GM19043 (cell line): ENCODE measurements at regions not wholly inside any gene's neighbourhood (a gene's known extent, or its start where the extent isn't known, plus 50 kb on each side); places are given as distances from the start of the nearest gene placed in this dataset.

Experiments used
- ATAC-seq: cut with Tn5 transposase; IDR thresholded peaks from one replicate; pipeline ENCODE4 v1.9.1; 2021; ENCODE audit warnings: low read depth; ENCODE audit not compliant: unreplicated experiment

- no peak for ATAC-seq
Measured at GRCh38 chr7:22008087-22008486, 62.4 kb upstream of the CDCA7L start.

- ATAC-seq = no peak
Measured at GRCh38 chr7:22005151-22005550, 59.5 kb upstream of the CDCA7L start.

DNA sequence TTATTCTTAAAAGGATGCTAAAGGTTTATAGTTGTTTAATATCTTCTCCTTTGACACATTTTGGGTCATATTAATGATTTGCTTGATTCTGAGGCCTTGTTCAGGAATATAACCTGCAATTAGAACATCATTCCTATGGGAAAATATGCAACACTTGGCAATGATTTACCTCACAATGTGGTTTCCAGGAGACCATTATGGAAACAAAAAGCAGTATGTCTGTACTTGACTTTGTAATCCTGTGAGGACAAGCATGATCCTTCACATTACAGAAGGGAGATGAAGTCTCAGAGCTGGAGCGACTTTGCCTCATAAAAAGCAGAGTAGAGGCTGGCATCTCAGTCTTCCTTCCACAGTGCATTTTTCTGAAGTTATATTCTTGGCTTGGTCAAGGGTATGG lies 57.0 kb upstream of the CDCA7L start:
- no peak for ATAC-seq

GRCh38 chr7:22001345-22002004 lies 55.8 kb upstream of the CDCA7L start:
- peak; percentile 64 for ATAC-seq

DNA sequence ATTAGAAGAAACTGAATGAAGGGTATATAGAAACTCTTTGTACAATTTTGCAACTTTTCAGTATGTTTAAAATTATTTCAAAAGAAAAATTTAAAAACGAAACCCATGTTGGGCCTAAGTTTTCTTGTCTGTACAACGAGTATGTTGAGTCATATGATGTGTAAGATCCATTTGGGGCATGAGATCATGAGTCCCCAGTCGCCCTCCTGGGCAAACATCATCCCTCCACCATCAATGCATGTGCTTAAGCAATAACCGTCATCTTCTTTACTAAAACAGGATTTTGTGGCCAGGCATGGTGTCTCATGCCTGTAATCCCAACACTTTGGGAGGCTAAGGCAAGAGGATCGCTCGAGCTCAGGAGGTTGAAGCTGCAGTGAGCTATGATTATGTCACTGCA lies 54.2 kb upstream of the CDCA7L start:
- ATAC-seq = no peak

GRCh38 chr7:21996641-21997040 lies 50.9 kb upstream of the CDCA7L start:
- no peak for ATAC-seq
